A673 (cell line): ENCODE measurements at regions not wholly inside any gene's neighbourhood (a gene's known extent, or its start where the extent isn't known, plus 50 kb on each side); places are given as distances from the start of the nearest gene placed in this dataset.
"Not testable (repeated sequence)": the region's sequence is repeated elsewhere in the genome, so short reads cannot be mapped to it uniquely, and the experiment has no call there.

Experiments used
- BruUV-seq: library from RNA; stranded (reverse); fragments of 400-500 nt; replicated peaks from 2 replicates; lab custom pipeline; 2021; lab: Mats Ljungman, UMichigan
- CTCF ChIA-PET: fragments of 300-600 bp; sonication (Branson Sonifier 250); formaldehyde crosslinking; loops from one replicate; lab custom pipeline; 2022; ENCODE audit warnings: antibody characterized with exemption; lab: Charles Lee
- POLR2A ChIA-PET: fragments of 300-600 bp; sonication (Branson Sonifier 250); formaldehyde crosslinking; loops from one replicate; lab custom pipeline; 2022; ENCODE audit warnings: antibody characterized with exemption; ENCODE audit not compliant: low non-redundant PET; lab: Charles Lee
- DNase-seq: peaks from one replicate; pipeline ENCODE4 v3.0.0-alpha.2; 2015; ENCODE audit warnings: low spot score
- H3K27ac ChIP-seq: fragments of 200-600 bp; sonication (generic); 2 replicates; pipeline ENCODE4 v1.5.1; 2016; ENCODE audit warnings: mixed run types, low read depth, mild to moderate bottlenecking, mixed read lengths, antibody characterized with exemption, low read length; ENCODE audit not compliant: poor library complexity, severe bottlenecking
- H3K27me3 ChIP-seq: fragments of 200-600 bp; sonication (generic); replicated peaks from 2 replicates; pipeline ENCODE4 v1.6.1; 2017; ENCODE audit warnings: mixed run types, low read depth, mild to moderate bottlenecking, mixed read lengths, antibody characterized with exemption, low read length; ENCODE audit not compliant: insufficient read depth, poor library complexity
- H3K36me3 ChIP-seq: fragments of 200-600 bp; sonication (generic); 2 replicates; pipeline ENCODE4 v1.6.1; 2016; ENCODE audit warnings: mixed run types, mild to moderate bottlenecking, mixed read lengths, antibody characterized with exemption, low read length; ENCODE audit not compliant: insufficient read depth, poor library complexity, severe bottlenecking
- H3K4me1 ChIP-seq: fragments of 200-600 bp; sonication (generic); 2 replicates; pipeline ENCODE4 v1.6.1; 2017; ENCODE audit warnings: mixed run types, mild to moderate bottlenecking, mixed read lengths, antibody characterized with exemption, low read length; ENCODE audit not compliant: insufficient read depth, poor library complexity, severe bottlenecking
- H3K4me3 ChIP-seq: fragments of 200-600 bp; sonication (generic); 2 replicates; pipeline ENCODE4 v1.5.1; 2016; ENCODE audit warnings: low read depth, mixed run types, mild to moderate bottlenecking, mixed read lengths, low read length; ENCODE audit not compliant: poor library complexity, severe bottlenecking
- H3K9me3 ChIP-seq: fragments of 200-600 bp; sonication (generic); 2 replicates; pipeline ENCODE4 v1.6.1; 2016; ENCODE audit warnings: mixed run types, low read depth, mild to moderate bottlenecking, mixed read lengths, antibody characterized with exemption, low read length; ENCODE audit not compliant: poor library complexity, severe bottlenecking
- CTCF ChIP-seq: fragments of 300-800, 200-600 bp; sonication (generic); conservative IDR thresholded peaks from 2 replicates; pipeline ENCODE4 v1.5.1; 2017; ENCODE audit warnings: low read depth, mild to moderate bottlenecking, antibody characterized with exemption, low read length, moderate library complexity, mixed read lengths
- EZH2 ChIP-seq: fragments of 200-600 bp; sonication (generic); IDR thresholded peaks from 2 replicates; pipeline ENCODE4 v1.6.1; 2017; ENCODE audit warnings: borderline replicate concordance, low read depth, mild to moderate bottlenecking, mixed read lengths, antibody characterized with exemption, low read length; ENCODE audit not compliant: poor library complexity, severe bottlenecking
- intact Hi-C: fragments of 100-400 bp; cut with micrococcal nuclease; formaldehyde crosslinking; loops from one replicate; pipeline ENCODE4 v1.10.0; 2022; ENCODE audit not compliant: unreplicated experiment

- no peaks in the 10 kb centered on the region for H3K9me3 ChIP-seq
- H3K27me3 ChIP-seq: no peaks in the 10 kb centered on the region
- H3K36me3 ChIP-seq: no peaks in the 10 kb centered on the region
- TF ChIP-seq EZH2: no peak
- TF ChIP-seq CTCF: no peak
- no peak for DNase-seq
- BruUV-seq: no TSS peak
- H3K4me3 ChIP-seq: no peak overlapping the region
- ChIA-PET POLR2A (no interaction called here), CTCF (no interaction called here)
- intact Hi-C loops: no loop called here
- H3K27ac ChIP-seq: no peak overlapping the region
- H3K4me1 ChIP-seq: no peaks in the 10 kb centered on the region
Observed at GRCh38 chr12:38427442-38427841, 110.9 kb downstream of the ALG10B start.

- intact Hi-C loops: no loop called here
- no peak for DNase-seq
- Histone ChIP-seq H3K27me3 (no peaks in the 10 kb centered on the region), H3K9me3 (no peaks in the 10 kb centered on the region), H3K36me3 (no peaks in the 10 kb centered on the region), H3K4me3 (no peak overlapping the region), H3K4me1 (no peaks in the 10 kb centered on the region), H3K27ac (no peak overlapping the region)
- CTCF ChIA-PET: no interaction called here
- POLR2A ChIA-PET: no interaction called here
- TF ChIP-seq CTCF (no peak), EZH2 (no peak)
- no TSS peak for BruUV-seq
Observed at GRCh38 chr12:38431921-38432320, 115.3 kb downstream of the ALG10B start.

GRCh38 chr12:38441871-38442281 is 125.3 kb downstream of the ALG10B start:
- H3K4me3 ChIP-seq, intact Hi-C loops, CTCF ChIA-PET, H3K27me3 ChIP-seq, H3K9me3 ChIP-seq, H3K36me3 ChIP-seq, BruUV-seq, POLR2A ChIA-PET, H3K4me1 ChIP-seq, H3K27ac ChIP-seq, DNase-seq: not testable (repeated sequence)

GRCh38 chr12:38445040-38445439 is 128.5 kb downstream of the ALG10B start:
- H3K27me3 ChIP-seq: no peaks in the 10 kb centered on the region
- no peaks in the 10 kb centered on the region for H3K4me1 ChIP-seq
- intact Hi-C loops: no loop called here
- BruUV-seq: no TSS peak
- POLR2A ChIA-PET: no interaction called here
- no peak overlapping the region for H3K27ac ChIP-seq
- H3K4me3 ChIP-seq: no peak overlapping the region
- H3K36me3 ChIP-seq: no peaks in the 10 kb centered on the region
- no peak for DNase-seq
- TF ChIP-seq CTCF (no peak), EZH2 (no peak)
- CTCF ChIA-PET: no interaction called here
- peaks cover 6% of the 10 kb centered on the region for H3K9me3 ChIP-seq
